Stomach (tissue), 8 donors: ENCODE measurements at regions not wholly inside any gene's neighbourhood (a gene's known extent, or its start where the extent isn't known, plus 50 kb on each side); places are given as distances from the start of the nearest gene placed in this dataset.

ENCODE experiments used
- DNase-seq, 2 donors: peaks; one replicate each; pipeline versions ENCODE4 v3.0.0 to v3.0.0-alpha.2; 2013 to 2019
- H3K27ac ChIP-seq, 5 donors: fragments of 200-600 bp in 4 of 5; sonication (generic) in 4 of 5; one replicate each; pipeline ENCODE4 v1.5.1; 2013 to 2019; ENCODE audit warnings: mild to moderate bottlenecking in 1 of 5, moderate library complexity in 1 of 5
- H3K27me3 ChIP-seq, 3 donors: fragments of 200-600 bp; sonication (generic); one replicate each; pipeline ENCODE4 v1.5.1; 2017 to 2019; ENCODE audit warnings: mixed run types in 1 of 3
- H3K36me3 ChIP-seq, 4 donors: fragments of 200-600 bp; sonication (generic); 1 replicate in 3 of 4; 2 replicates in 1 of 4; pipeline ENCODE4 v1.5.1; 2016 to 2019
- H3K4me1 ChIP-seq, 4 donors: fragments of 200-600 bp; sonication (generic); one replicate each; pipeline ENCODE4 v1.5.1; 2016 to 2019
- H3K4me3 ChIP-seq, 4 donors: fragments of 200-600 bp; sonication (generic) in 3 of 4; one replicate each; pipeline ENCODE4 v1.5.1; 2016 to 2019; ENCODE audit warnings: mild to moderate bottlenecking in 1 of 4
- H3K9me3 ChIP-seq, 4 donors: fragments of 200-600 bp; sonication (generic); one replicate each; pipeline ENCODE4 v1.5.1; 2016 to 2019
- CTCF ChIP-seq, 7 experiments: fragments of 450-650 bp in 4 of 7; fragments of 200-600 bp in 3 of 7; sonication (generic) in 3 of 7; IDR thresholded peaks; one replicate each; pipeline ENCODE4 v1.5.1; 2016 to 2019; ENCODE audit warnings: antibody characterized with exemption in 7 of 7, control low read depth in 2 of 7, mild to moderate bottlenecking in 1 of 7
- EP300 ChIP-seq: sonication (generic); formaldehyde crosslinking; IDR thresholded peaks from one replicate; pipeline ENCODE4 v1.6.1; 2017; ENCODE audit warnings: antibody characterized with exemption
- POLR2A ChIP-seq, 4 donors: fragments of 450-650 bp; IDR thresholded peaks; one replicate each; pipeline ENCODE4 v1.6.1; 2016; ENCODE audit warnings: antibody characterized with exemption in 4 of 4, control low read depth in 2 of 4, mild to moderate bottlenecking in 1 of 4, moderate library complexity in 1 of 4
- POLR2AphosphoS5 ChIP-seq, 3 donors: sonication (generic); formaldehyde crosslinking; IDR thresholded peaks; one replicate each; pipeline ENCODE4 v1.6.1; 2016; ENCODE audit warnings: antibody characterized with exemption in 3 of 3
- WGBS, 5 donors: extraction: QIAGEN DNeasy Blood & Tissue Kit in 3 of 5; methylation state at CpG; one replicate each; pipeline versions ENCODE4 v1.1.5 to v1.1.7; 2013 to 2018; 5-methylcytosine and 5-hydroxymethylcytosine counted together
- intact Hi-C: fragments of 100-400 bp; cut with DNase I; formaldehyde crosslinking; loops from one replicate; pipeline ENCODE4 v1.15.1; 2023; ENCODE audit warnings: low total_unique reads
- donor health status: healthy with polysubstance abuse.
- donor health status: Bipolar disorder and iron deficiency.
- donor health status: healthy.

DNA sequence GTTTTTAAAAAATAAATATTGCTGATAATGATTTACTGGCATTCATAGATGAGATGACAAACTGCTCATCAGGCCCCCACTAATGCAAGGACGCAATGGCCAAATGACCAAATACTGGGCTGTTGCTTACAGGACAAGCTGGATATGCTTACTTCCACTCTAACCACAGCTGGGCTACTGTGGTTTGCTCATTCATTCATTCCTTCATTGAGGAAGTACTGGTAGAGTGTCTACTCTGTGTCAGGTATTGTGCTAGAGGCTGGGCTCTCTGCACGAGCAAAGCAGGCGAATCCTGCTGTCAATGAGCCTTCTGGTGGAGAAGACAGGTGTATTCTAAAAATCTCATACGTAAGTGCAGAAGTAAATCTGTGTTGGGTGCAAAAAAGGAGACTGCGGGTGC lies 113.3 kb upstream of the SLC38A2 start:
- Histone ChIP-seq H3K27ac (no peak overlapping the region), H3K36me3 (no peaks in the 10 kb centered on the region), H3K4me1 (peaks cover 4 to 33% (median 14%) of the 10 kb centered on the region in 4 donors), H3K9me3 (no peaks in the 10 kb centered on the region), H3K27me3 (no peaks in the 10 kb centered on the region), H3K4me3 (no peak overlapping the region)
- WGBS, 5 donors, result 93 to 98% (median 97%) methylated on average over 5 of the region's 5 CpGs
- no peak for DNase-seq
- TF ChIP-seq EP300 (no peak), CTCF (IDR thresholded peaks at IDR 0.05) (no peak), POLR2AphosphoS5 (IDR thresholded peaks at IDR 0.05) (no peak), POLR2A (IDR thresholded peaks at IDR 0.05) (no peak)
- intact Hi-C loops, result no loop called here

GRCh38 chr12:46484396-46485061 lies 112.0 kb upstream of the SLC38A2 start:
- TF ChIP-seq EP300 (no peak), CTCF (IDR thresholded peaks at IDR 0.05) (no peak), POLR2AphosphoS5 (IDR thresholded peaks at IDR 0.05) (no peak), POLR2A (IDR thresholded peaks at IDR 0.05) (no peak)
- Histone ChIP-seq H3K27ac (no peak overlapping the region), H3K4me1 (peaks cover 1 to 20% (median 3%) of the 10 kb centered on the region in 4 donors), H3K36me3 (no peaks in the 10 kb centered on the region), H3K27me3 (no peaks in the 10 kb centered on the region), H3K4me3 (no peak overlapping the region), H3K9me3 (no peaks in the 10 kb centered on the region)
- no peak for DNase-seq
- intact Hi-C loops, result no loop called here
- WGBS, 5 donors, result 83 to 96% (median 91%) methylated on average over 6 of the region's 6 CpGs

DNA sequence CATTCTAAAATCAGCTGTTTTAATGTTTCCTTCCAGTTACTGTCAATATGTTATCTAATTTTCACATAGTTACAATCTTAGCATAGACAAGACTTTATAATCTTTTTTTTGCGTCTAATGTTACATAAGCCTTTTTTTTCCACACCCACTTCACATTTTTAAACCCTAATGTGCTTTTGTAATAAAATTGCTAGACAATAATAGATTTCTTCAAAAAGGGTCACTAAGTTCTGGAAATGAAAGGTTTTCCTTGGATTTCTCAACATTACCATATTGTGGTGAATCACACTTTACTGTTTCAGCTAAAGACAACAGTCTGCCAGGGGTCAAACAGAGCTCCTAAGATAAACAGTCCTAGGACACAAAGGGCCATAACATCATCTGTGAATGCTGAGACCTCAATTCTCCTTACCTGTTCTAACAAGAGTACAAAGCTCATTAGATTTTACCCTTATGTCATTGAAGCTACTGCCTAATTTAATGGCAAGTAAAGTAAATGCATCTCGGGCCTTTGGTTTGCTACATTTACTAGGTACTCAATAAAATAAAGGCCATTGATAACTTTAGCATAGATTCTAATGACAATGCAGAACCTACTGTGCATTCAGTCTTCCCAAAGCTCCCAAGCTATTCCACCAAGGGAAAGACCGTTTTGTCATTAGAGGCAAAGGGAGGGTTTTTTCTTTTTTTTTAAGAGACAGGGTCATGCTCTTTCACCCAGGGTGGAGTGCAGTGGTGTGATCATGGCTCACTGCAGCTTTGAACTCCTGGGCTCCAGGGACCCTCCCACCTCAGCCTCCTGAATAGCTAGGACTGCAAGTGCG lies 111.2 kb upstream of the SLC38A2 start:
- no peak for DNase-seq
- Histone ChIP-seq H3K9me3 (no peaks in the 10 kb centered on the region), H3K27me3 (no peaks in the 10 kb centered on the region), H3K4me1 (peaks cover 0 to 16% (median 0%) of the 10 kb centered on the region in 4 donors), H3K4me3 (no peak overlapping the region), H3K27ac (no peak overlapping the region), H3K36me3 (no peaks in the 10 kb centered on the region)
- 75 to 87% (median 77%) methylated on average over 4 of the region's 4 CpGs for WGBS, 5 donors
- TF ChIP-seq CTCF (IDR thresholded peaks at IDR 0.05), result no peak
- intact Hi-C loops, result no loop called here

DNA sequence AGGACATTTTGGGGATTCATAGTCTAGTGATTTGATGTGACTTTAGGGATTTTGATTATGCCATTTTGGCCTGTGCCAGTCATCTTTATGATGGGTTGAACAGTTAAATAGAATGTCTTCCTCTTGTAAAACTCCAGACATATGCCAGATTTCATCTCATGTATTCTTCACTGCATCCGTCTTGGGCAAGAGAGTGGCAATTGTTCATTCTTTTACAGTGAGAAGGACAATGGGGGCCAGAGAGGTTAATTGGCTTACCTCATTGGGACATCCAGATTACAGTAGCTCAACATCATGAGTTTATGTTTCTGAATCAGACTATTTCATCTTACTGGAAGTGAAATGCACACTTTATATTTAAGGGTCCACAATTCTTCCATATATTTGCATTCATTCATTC lies 108.2 kb upstream of the SLC38A2 start:
- intact Hi-C loops, result no loop called here
- no peak for DNase-seq
- TF ChIP-seq POLR2A (IDR thresholded peaks at IDR 0.05), result no peak
- no peak for TF ChIP-seq CTCF (IDR thresholded peaks at IDR 0.05)
- TF ChIP-seq POLR2AphosphoS5 (IDR thresholded peaks at IDR 0.05), result no peak
- TF ChIP-seq EP300, result no peak
- no peaks in the 10 kb centered on the region for H3K9me3 ChIP-seq
- WGBS, 5 donors, result 91 to 100% (median 94%) methylated on average over 1 of the region's 1 CpG
- H3K27ac ChIP-seq, result no peak overlapping the region
- no peaks in the 10 kb centered on the region for H3K27me3 ChIP-seq
- no peaks in the 10 kb centered on the region for H3K36me3 ChIP-seq
- H3K4me3 ChIP-seq, result no peak overlapping the region
- peaks cover 0 to 11% (median 0%) of the 10 kb centered on the region in 4 donors for H3K4me1 ChIP-seq
